Smooth muscle cell (in vitro differentiated cells): ENCODE measurements at regions not wholly inside any gene's neighbourhood (a gene's known extent, or its start where the extent isn't known, plus 50 kb on each side); places are given as distances from the start of the nearest gene placed in this dataset.

Source experiments
- DNase-seq: peaks from one replicate; lab custom pipeline; 2025; ENCODE audit not compliant: unreplicated experiment; lab: John Stamatoyannopoulos, UW
- H2AFZ ChIP-seq: fragments of 200-600 bp; sonication (generic); 2 replicates; pipeline ENCODE4 v1.6.0; 2016; ENCODE audit warnings: antibody characterized with exemption, low read depth, mild to moderate bottlenecking
- H3F3A ChIP-seq: fragments of 200-600 bp; sonication (generic); 2 replicates; pipeline ENCODE4 v1.6.0; 2017; ENCODE audit warnings: antibody characterized with exemption, low read depth
- H3K27ac ChIP-seq: fragments of 200-600 bp; sonication (generic); 2 replicates; pipeline ENCODE4 v1.5.1; 2016; ENCODE audit warnings: low read depth, mild to moderate bottlenecking
- H3K27me3 ChIP-seq: fragments of 200-600 bp; sonication (generic); 2 replicates; pipeline ENCODE4 v1.6.1; 2016; ENCODE audit warnings: low read depth, mild to moderate bottlenecking
- H3K36me3 ChIP-seq: fragments of 200-600 bp; sonication (generic); 2 replicates; pipeline ENCODE4 v1.5.1; 2016; ENCODE audit warnings: low read depth
- H3K4me1 ChIP-seq: fragments of 200-600 bp; sonication (generic); 2 replicates; pipeline ENCODE4 v1.5.1; 2016; ENCODE audit warnings: low read depth
- H3K4me2 ChIP-seq: fragments of 200-600 bp; sonication (generic); 2 replicates; pipeline ENCODE4 v1.6.0; 2016; ENCODE audit warnings: mild to moderate bottlenecking
- H3K4me3 ChIP-seq: fragments of 200-600 bp; sonication (generic); 2 replicates; pipeline ENCODE4 v1.5.1; 2016; ENCODE audit warnings: mild to moderate bottlenecking
- H3K79me2 ChIP-seq: fragments of 200-600 bp; sonication (generic); 2 replicates; pipeline ENCODE4 v1.6.0; 2016; ENCODE audit warnings: low read depth, mild to moderate bottlenecking
- H3K9ac ChIP-seq: fragments of 200-600 bp; sonication (generic); 2 replicates; pipeline ENCODE4 v1.6.0; 2016; ENCODE audit warnings: low read depth
- H3K9me3 ChIP-seq: fragments of 200-600 bp; sonication (generic); replicated peaks from 2 replicates; pipeline ENCODE4 v1.5.1; 2016; ENCODE audit warnings: low read depth
- H4K20me1 ChIP-seq: fragments of 200-600 bp; sonication (generic); 2 replicates; pipeline ENCODE4 v1.6.0; 2016; ENCODE audit warnings: low read depth
- CTCF ChIP-seq: fragments of 200-600 bp; sonication (generic); IDR thresholded peaks from 2 replicates; pipeline ENCODE4 v1.5.1; 2017; ENCODE audit warnings: borderline replicate concordance, mild to moderate bottlenecking, antibody characterized with exemption; ENCODE audit not compliant: insufficient read depth, poor library complexity, severe bottlenecking
- WGBS: methylation state at CpG from one replicate; pipeline ENCODE4 v1.1.7; 2016; ENCODE audit warnings: low lambda C conversion rate; 5-methylcytosine and 5-hydroxymethylcytosine counted together

- DNase-seq = no peak
- WGBS = 89% methylated on average over 5 of the region's 5 CpGs
- H3K9me3 ChIP-seq = no peaks in the 10 kb centered on the region
Observed at GRCh38 chr22:49564054-49564453, 263.6 kb downstream of the BRD1 start.

GRCh38 chr22:49562685-49563249 lies 264.9 kb downstream of the BRD1 start:
- Histone ChIP-seq H3K27me3 (peaks cover 7% of the 10 kb centered on the region), H3K4me3 (no peak overlapping the region), H3K4me2 (no peak overlapping the region), H2AFZ (no peak overlapping the region), H3K79me2 (no peaks in the 10 kb centered on the region), H3K36me3 (no peaks in the 10 kb centered on the region), H3K9ac (no peak overlapping the region), H4K20me1 (no peaks in the 10 kb centered on the region), H3K4me1 (no peaks in the 10 kb centered on the region), H3K27ac (no peak overlapping the region), H3K9me3 (no peaks in the 10 kb centered on the region), H3F3A (no peaks in the 10 kb centered on the region)
- 91% methylated on average over 4 of the region's 4 CpGs for WGBS
- TF ChIP-seq CTCF = no peak
- DNase-seq = no peak

More at GRCh38 chr22:49564054-49564453, 263.6 kb downstream of the BRD1 start:
- Histone ChIP-seq H3K27me3 (peaks cover 7% of the 10 kb centered on the region), H3K79me2 (no peaks in the 10 kb centered on the region), H3F3A (no peaks in the 10 kb centered on the region), H4K20me1 (no peaks in the 10 kb centered on the region), H3K4me1 (no peaks in the 10 kb centered on the region), H3K4me3 (no peak overlapping the region), H2AFZ (no peak overlapping the region), H3K9ac (no peak overlapping the region), H3K36me3 (no peaks in the 10 kb centered on the region), H3K27ac (no peak overlapping the region), H3K4me2 (no peak overlapping the region)
- no peak for TF ChIP-seq CTCF

- Histone ChIP-seq H3K4me3 (no peak overlapping the region), H3K9ac (no peak overlapping the region), H2AFZ (no peak overlapping the region), H3K79me2 (no peaks in the 10 kb centered on the region), H3K9me3 (no peaks in the 10 kb centered on the region), H3K27me3 (peaks cover 7% of the 10 kb centered on the region), H3K4me2 (no peak overlapping the region), H3K36me3 (no peaks in the 10 kb centered on the region), H3K27ac (no peak overlapping the region), H3K4me1 (no peaks in the 10 kb centered on the region), H4K20me1 (no peaks in the 10 kb centered on the region), H3F3A (no peaks in the 10 kb centered on the region)
- 96% methylated on average over 6 of the region's 6 CpGs for WGBS
- no peak for TF ChIP-seq CTCF
- DNase-seq = no peak
Observed at GRCh38 chr22:49561976-49562375, 265.7 kb downstream of the BRD1 start.

- 92% methylated on average over 4 of the region's 4 CpGs for WGBS
- Histone ChIP-seq H4K20me1 (no peaks in the 10 kb centered on the region), H3K9me3 (no peaks in the 10 kb centered on the region), H3K36me3 (no peaks in the 10 kb centered on the region), H2AFZ (no peak overlapping the region), H3F3A (no peaks in the 10 kb centered on the region), H3K9ac (no peak overlapping the region), H3K27ac (no peak overlapping the region), H3K4me2 (no peak overlapping the region), H3K4me3 (no peak overlapping the region), H3K27me3 (peaks cover 7% of the 10 kb centered on the region), H3K4me1 (no peaks in the 10 kb centered on the region), H3K79me2 (no peaks in the 10 kb centered on the region)
- TF ChIP-seq CTCF = no peak
- no peak for DNase-seq
Observed at GRCh38 chr22:49561338-49561737, 266.3 kb downstream of the BRD1 start.
